ENCODE measurements at regions not wholly inside any gene's neighbourhood (a gene's known extent, or its start where the extent isn't known, plus 50 kb on each side); places are given as distances from the start of the nearest gene placed in this dataset.

- DNase-seq (ENCODE audit: low spot score), result no peak
- H3K79me2 ChIP-seq (ENCODE audit: insufficient read depth, low read length), result no peaks in the 10 kb centered on the region
- H3K9ac ChIP-seq (ENCODE audit: insufficient read depth, low read depth, low read length), result no peak overlapping the region
- H3K36me3 ChIP-seq (replicated peaks in 1 of 2; ENCODE audit: control insufficient read depth in 1 of 2, insufficient read depth in 2 of 2, low read length in 2 of 2), result no peaks in the 10 kb centered on the region
- H3K9me3 ChIP-seq (ENCODE audit: low read length), result peaks cover 41% of the 10 kb centered on the region
- no peaks in the 10 kb centered on the region for H4K20me1 ChIP-seq (ENCODE audit: insufficient read depth, low read length)
- ATAC-seq, result no peak
- no peaks in the 10 kb centered on the region; a peak in 1 of 5 replicates for H3K27me3 ChIP-seq (ENCODE audit: control insufficient read depth in 1 of 2, insufficient read depth in 2 of 2, low read length in 2 of 2)
- no peak overlapping the region for H3K27ac ChIP-seq (ENCODE audit: extremely low read length, insufficient read depth, low read length)
- intact Hi-C loops (cut with micrococcal nuclease; ENCODE audit: unreplicated experiment) (no loop called here), in situ Hi-C loops (cut with HindIII; ENCODE audit: extremely low pct_ligation_motif_present, low pct_unique_long_range_greater_than_20kb) (no loop called here)
- no peak overlapping the region for H3K4me2 ChIP-seq (ENCODE audit: low read depth, low read length)
- no TSS peak for BruUV-seq (replicated peaks)
- H3K4me1 ChIP-seq (ENCODE audit: insufficient read depth, low read length), result no peaks in the 10 kb centered on the region
- TF ChIP-seq KLF12 (CRISPR knock-in tag; IDR thresholded peaks at IDR 0.05; ENCODE audit: borderline replicate concordance) (no peak), PTBP1 (IDR thresholded peaks at IDR 0.05; ENCODE audit: low read depth, low read length, poor library complexity, severe bottlenecking) (no peak), ZBTB42 (CRISPR knock-in tag; IDR thresholded peaks at IDR 0.05) (no peak), TGIF2 (CRISPR knock-in tag; IDR thresholded peaks at IDR 0.05) (no peak), IKZF1 (IDR thresholded peaks at IDR 0.05) (no peak)
- ChIA-PET POLR2A (no interaction called here), CTCF (ENCODE audit: low intra/inter-chr PET ratio, low total read pairs) (no interaction called here)
- no peak overlapping the region for H3K4me3 ChIP-seq (replicated peaks in 1 of 3; ENCODE audit: insufficient read depth in 1 of 3, low read depth in 2 of 3, low read length in 3 of 3)
- FAIRE-seq, result no peak
- H2AFZ ChIP-seq (ENCODE audit: low read length), result no peak overlapping the region
Measured at GRCh38 chr4:62342346-62342745, 1142.2 kb downstream of the ADGRL3 start.

- no peak overlapping the region for H2AFZ ChIP-seq (ENCODE audit: low read length)
- H3K36me3 ChIP-seq (replicated peaks in 1 of 2; ENCODE audit: control insufficient read depth in 1 of 2, insufficient read depth in 2 of 2, low read length in 2 of 2), result no peaks in the 10 kb centered on the region
- POLR2A ChIA-PET, result no interaction called here
- no peaks in the 10 kb centered on the region for H3K27me3 ChIP-seq (ENCODE audit: control insufficient read depth in 1 of 2, insufficient read depth in 2 of 2, low read length in 2 of 2)
- no peaks in the 10 kb centered on the region for H4K20me1 ChIP-seq (ENCODE audit: insufficient read depth, low read length)
- H3K4me2 ChIP-seq (ENCODE audit: low read depth, low read length), result no peak overlapping the region
- FAIRE-seq (no peak), ATAC-seq (no peak), DNase-seq (ENCODE audit: low spot score) (no peak)
- no peaks in the 10 kb centered on the region for H3K79me2 ChIP-seq (ENCODE audit: insufficient read depth, low read length)
- no peaks in the 10 kb centered on the region for H3K4me1 ChIP-seq (ENCODE audit: insufficient read depth, low read length)
- no peak overlapping the region for H3K9ac ChIP-seq (ENCODE audit: insufficient read depth, low read depth, low read length)
- H3K4me3 ChIP-seq (replicated peaks in 1 of 3; ENCODE audit: insufficient read depth in 1 of 3, low read depth in 2 of 3, low read length in 3 of 3), result no peak overlapping the region
- H3K9me3 ChIP-seq (ENCODE audit: low read length), result peaks cover 23% of the 10 kb centered on the region
- 1% methylated on average over 2 of the region's 2 CpGs for WGBS (ENCODE audit: low lambda C conversion rate)
- CTCF ChIA-PET (ENCODE audit: low intra/inter-chr PET ratio, low total read pairs), result no interaction called here
- in situ Hi-C loops (cut with HindIII; ENCODE audit: extremely low pct_ligation_motif_present, low pct_unique_long_range_greater_than_20kb), result no loop called here
- no peak overlapping the region for H3K27ac ChIP-seq (ENCODE audit: extremely low read length, insufficient read depth, low read length)
- no TSS peak for BruUV-seq (replicated peaks)
- intact Hi-C loops (cut with micrococcal nuclease; ENCODE audit: unreplicated experiment), result no loop called here
- TF ChIP-seq DZIP1 (CRISPR knock-in tag; IDR thresholded peaks at IDR 0.05), result no peak
- no peak for TF ChIP-seq SAP130 (CRISPR knock-in tag; IDR thresholded peaks at IDR 0.05; ENCODE audit: low read depth)
- no peak for TF ChIP-seq FOXA3 (CRISPR knock-in tag; IDR thresholded peaks at IDR 0.05)
- TF ChIP-seq U2AF1 (optimal IDR thresholded peaks at IDR 0.05; ENCODE audit: low read depth, low read length), result no peak
- TF ChIP-seq NFIB (CRISPR knock-in tag; IDR thresholded peaks at IDR 0.05; ENCODE audit: borderline replicate concordance), result no peak
- TF ChIP-seq ZNF335 (CRISPR knock-in tag; IDR thresholded peaks at IDR 0.05), result no peak
- TF ChIP-seq, protein P1, sequence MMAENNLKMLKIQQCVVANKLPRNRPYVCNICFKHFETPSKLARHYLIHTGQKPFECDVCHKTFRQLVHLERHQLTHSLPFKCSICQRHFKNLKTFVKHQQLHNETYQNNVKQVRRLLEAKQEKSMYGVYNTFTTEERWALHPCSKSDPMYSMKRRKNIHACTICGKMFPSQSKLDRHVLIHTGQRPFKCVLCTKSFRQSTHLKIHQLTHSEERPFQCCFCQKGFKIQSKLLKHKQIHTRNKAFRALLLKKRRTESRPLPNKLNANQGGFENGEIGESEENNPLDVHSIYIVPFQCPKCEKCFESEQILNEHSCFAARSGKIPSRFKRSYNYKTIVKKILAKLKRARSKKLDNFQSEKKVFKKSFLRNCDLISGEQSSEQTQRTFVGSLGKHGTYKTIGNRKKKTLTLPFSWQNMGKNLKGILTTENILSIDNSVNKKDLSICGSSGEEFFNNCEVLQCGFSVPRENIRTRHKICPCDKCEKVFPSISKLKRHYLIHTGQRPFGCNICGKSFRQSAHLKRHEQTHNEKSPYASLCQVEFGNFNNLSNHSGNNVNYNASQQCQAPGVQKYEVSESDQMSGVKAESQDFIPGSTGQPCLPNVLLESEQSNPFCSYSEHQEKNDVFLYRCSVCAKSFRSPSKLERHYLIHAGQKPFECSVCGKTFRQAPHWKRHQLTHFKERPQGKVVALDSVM (CRISPR knock-in tag; IDR thresholded peaks at IDR 0.05), result no peak
- TF ChIP-seq HIVEP1 (CRISPR knock-in tag; IDR thresholded peaks at IDR 0.05), result no peak
Measured at GRCh38 chr4:62328526-62328925, 1128.4 kb downstream of the ADGRL3 start.

Data from HepG2 (cell line).